CD8-positive, alpha-beta memory T cell (primary cell): ENCODE measurements at regions not wholly inside any gene's neighbourhood (a gene's known extent, or its start where the extent isn't known, plus 50 kb on each side); places are given as distances from the start of the nearest gene placed in this dataset.

ENCODE experiments used
- CTCF ChIA-PET: fragments of 350-600 bp; sonication (Branson Sonifier 250); formaldehyde crosslinking; loops from one replicate; lab custom pipeline; 2021; ENCODE audit warnings: antibody characterized with exemption; lab: Charles Lee
- POLR2A ChIA-PET: fragments of 350-600 bp; sonication (Branson Sonifier 250); formaldehyde crosslinking; loops from one replicate; lab custom pipeline; 2021; ENCODE audit warnings: antibody characterized with exemption; lab: Charles Lee
- DNase-seq, 5 donors: peaks; one replicate each; pipeline versions ENCODE4 v3.0.0 to v3.0.0-alpha.2; 2020 to 2022; ENCODE audit warnings: mixed read lengths in 1 of 5
- H3K27ac ChIP-seq: one replicate; pipeline ENCODE4 v1.7.0; 2013; ENCODE audit warnings: low read depth, mild to moderate bottlenecking, low read length, moderate library complexity
- H3K27me3 ChIP-seq: 2 replicates; pipeline ENCODE4 v1.7.0; 2013; ENCODE audit warnings: low read length, mild to moderate bottlenecking; ENCODE audit not compliant: insufficient read depth, poor library complexity, severe bottlenecking
- H3K36me3 ChIP-seq: 2 replicates; pipeline ENCODE4 v1.7.0; 2013; ENCODE audit warnings: mild to moderate bottlenecking, low read length, moderate library complexity; ENCODE audit not compliant: insufficient read depth
- H3K4me1 ChIP-seq: 2 replicates; pipeline ENCODE4 v1.7.0; 2013; ENCODE audit warnings: mild to moderate bottlenecking, low read length, moderate library complexity; ENCODE audit not compliant: insufficient read depth
- H3K4me3 ChIP-seq: 2 replicates; pipeline ENCODE4 v1.7.0; 2013; ENCODE audit warnings: mild to moderate bottlenecking, low read length
- H3K9me3 ChIP-seq: 2 replicates; pipeline ENCODE4 v1.7.0; 2013; ENCODE audit warnings: mild to moderate bottlenecking, low read length
- H3K27ac Mint-ChIP-seq, 8 donors: one replicate each; pipeline ENCODE4 v1.8.0; 2020 to 2021; ENCODE audit warnings: mixed read lengths in 8 of 8, mild to moderate bottlenecking in 6 of 8, inconsistent platforms in 3 of 8, moderate library complexity in 3 of 8
- H3K27me3 Mint-ChIP-seq, 2 donors: one replicate each; pipeline ENCODE4 v1.8.0; 2020 to 2021; ENCODE audit warnings: mixed read lengths in 2 of 2, mild to moderate bottlenecking in 1 of 2, moderate library complexity in 1 of 2
- H3K36me3 Mint-ChIP-seq, 3 donors: one replicate each; pipeline ENCODE4 v1.8.0; 2020 to 2021; ENCODE audit warnings: mixed read lengths in 3 of 3, inconsistent platforms in 1 of 3, mild to moderate bottlenecking in 1 of 3
- H3K4me1 Mint-ChIP-seq, 3 donors: one replicate each; pipeline ENCODE4 v1.8.0; 2020 to 2021; ENCODE audit warnings: mixed read lengths in 3 of 3, inconsistent platforms in 1 of 3, mild to moderate bottlenecking in 1 of 3
- H3K4me3 Mint-ChIP-seq, 7 donors: one replicate each; pipeline ENCODE4 v1.8.0; 2020 to 2021; ENCODE audit warnings: mixed read lengths in 7 of 7, mild to moderate bottlenecking in 6 of 7, moderate library complexity in 4 of 7, inconsistent platforms in 2 of 7
- H3K9me3 Mint-ChIP-seq, 5 donors: one replicate each; pipeline ENCODE4 v1.8.0; 2020 to 2022; ENCODE audit warnings: mixed read lengths in 5 of 5, mild to moderate bottlenecking in 3 of 5, moderate library complexity in 2 of 5, inconsistent platforms in 1 of 5

- no peak for DNase-seq
- no peaks in the 10 kb centered on the region for H3K36me3 ChIP-seq
- H3K4me1 ChIP-seq = no peaks in the 10 kb centered on the region
- Mint-ChIP-seq H3K9me3 (peaks cover 2 to 14% (median 7%) of the 10 kb centered on the region in 5 donors), H3K27ac (no peak overlapping the region), H3K36me3 (no peaks in the 10 kb centered on the region), H3K4me1 (no peaks in the 10 kb centered on the region), H3K27me3 (no peaks in the 10 kb centered on the region), H3K4me3 (no peak overlapping the region)
- H3K27ac ChIP-seq = no peak overlapping the region
- ChIA-PET POLR2A (no interaction called here), CTCF (no interaction called here)
- no peak overlapping the region for H3K4me3 ChIP-seq
- H3K9me3 ChIP-seq = no peaks in the 10 kb centered on the region
- H3K27me3 ChIP-seq = no peaks in the 10 kb centered on the region
Observed at GRCh38 chr6:92124200-92124651, 1295.1 kb downstream of the EPHA7 start.

GRCh38 chr6:92122746-92123145, 1296.6 kb downstream of the EPHA7 start:
- Histone ChIP-seq H3K27ac (no peak overlapping the region), H3K36me3 (no peaks in the 10 kb centered on the region), H3K4me1 (no peaks in the 10 kb centered on the region), H3K9me3 (no peaks in the 10 kb centered on the region), H3K27me3 (no peaks in the 10 kb centered on the region), H3K4me3 (no peak overlapping the region)
- Mint-ChIP-seq H3K9me3 (peaks cover 0 to 13% (median 5%) of the 10 kb centered on the region in 5 donors), H3K27me3 (no peaks in the 10 kb centered on the region), H3K36me3 (no peaks in the 10 kb centered on the region), H3K27ac (no peak overlapping the region), H3K4me3 (no peak overlapping the region), H3K4me1 (no peaks in the 10 kb centered on the region)
- ChIA-PET POLR2A (no interaction called here), CTCF (no interaction called here)
- no peak for DNase-seq

GRCh38 chr6:92121228-92121627, 1298.1 kb downstream of the EPHA7 start:
- Histone ChIP-seq H3K27me3 (no peaks in the 10 kb centered on the region), H3K4me3 (no peak overlapping the region), H3K4me1 (no peaks in the 10 kb centered on the region), H3K36me3 (no peaks in the 10 kb centered on the region), H3K9me3 (no peaks in the 10 kb centered on the region), H3K27ac (no peak overlapping the region)
- Mint-ChIP-seq H3K27me3 (no peaks in the 10 kb centered on the region), H3K36me3 (no peaks in the 10 kb centered on the region), H3K9me3 (peaks cover 0 to 11% (median 6%) of the 10 kb centered on the region in 5 donors), H3K4me1 (no peaks in the 10 kb centered on the region), H3K4me3 (no peak overlapping the region), H3K27ac (no peak overlapping the region)
- DNase-seq = no peak
- POLR2A ChIA-PET = no interaction called here
- CTCF ChIA-PET = no interaction called here

- H3K4me1 Mint-ChIP-seq = no peaks in the 10 kb centered on the region
- H3K27me3 ChIP-seq = no peaks in the 10 kb centered on the region
- DNase-seq = no peak
- no peak overlapping the region for H3K27ac Mint-ChIP-seq
- H3K4me3 ChIP-seq = no peak overlapping the region
- ChIA-PET CTCF (no interaction called here), POLR2A (no interaction called here)
- H3K36me3 Mint-ChIP-seq = no peaks in the 10 kb centered on the region
- H3K36me3 ChIP-seq = no peaks in the 10 kb centered on the region
- no peaks in the 10 kb centered on the region for H3K9me3 ChIP-seq
- no peak overlapping the region for H3K4me3 Mint-ChIP-seq
- H3K27ac ChIP-seq = no peak overlapping the region
- peaks cover 0 to 12% (median 3%) of the 10 kb centered on the region in 5 donors for H3K9me3 Mint-ChIP-seq
- H3K4me1 ChIP-seq = no peaks in the 10 kb centered on the region
- no peaks in the 10 kb centered on the region for H3K27me3 Mint-ChIP-seq
Observed at GRCh38 chr6:92117800-92118199, 1301.6 kb downstream of the EPHA7 start.

GRCh38 chr6:92114797-92115196, 1304.6 kb downstream of the EPHA7 start:
- H3K27me3 Mint-ChIP-seq = no peaks in the 10 kb centered on the region
- H3K9me3 Mint-ChIP-seq = peaks cover 3 to 17% (median 7%) of the 10 kb centered on the region in 5 donors
- CTCF ChIA-PET = no interaction called here
- no peak for DNase-seq
- Histone ChIP-seq H3K4me3 (no peak overlapping the region), H3K4me1 (no peaks in the 10 kb centered on the region), H3K36me3 (no peaks in the 10 kb centered on the region), H3K27me3 (no peaks in the 10 kb centered on the region), H3K27ac (no peak overlapping the region), H3K9me3 (no peaks in the 10 kb centered on the region)
- H3K4me3 Mint-ChIP-seq = no peak overlapping the region
- POLR2A ChIA-PET = no interaction called here
- no peak overlapping the region for H3K27ac Mint-ChIP-seq
- H3K36me3 Mint-ChIP-seq = no peaks in the 10 kb centered on the region
- H3K4me1 Mint-ChIP-seq = no peaks in the 10 kb centered on the region

GRCh38 chr6:92114091-92114675, 1305.2 kb downstream of the EPHA7 start:
- Mint-ChIP-seq H3K4me3 (no peak overlapping the region), H3K36me3 (no peaks in the 10 kb centered on the region), H3K27ac (no peak overlapping the region), H3K9me3 (peaks cover 3 to 16% (median 7%) of the 10 kb centered on the region in 5 donors), H3K27me3 (no peaks in the 10 kb centered on the region), H3K4me1 (no peaks in the 10 kb centered on the region)
- H3K9me3 ChIP-seq = no peaks in the 10 kb centered on the region
- POLR2A ChIA-PET = no interaction called here
- H3K36me3 ChIP-seq = no peaks in the 10 kb centered on the region
- no peaks in the 10 kb centered on the region for H3K27me3 ChIP-seq
- no peak overlapping the region for H3K27ac ChIP-seq
- no peaks in the 10 kb centered on the region for H3K4me1 ChIP-seq
- no peak for DNase-seq
- CTCF ChIA-PET = no interaction called here
- no peak overlapping the region for H3K4me3 ChIP-seq

GRCh38 chr6:92111386-92111785, 1308.0 kb downstream of the EPHA7 start:
- H3K27ac ChIP-seq = no peak overlapping the region
- no peak overlapping the region for H3K4me3 Mint-ChIP-seq
- no peaks in the 10 kb centered on the region for H3K36me3 Mint-ChIP-seq
- H3K27ac Mint-ChIP-seq = no peak overlapping the region
- no peaks in the 10 kb centered on the region for H3K4me1 Mint-ChIP-seq
- no peaks in the 10 kb centered on the region for H3K27me3 ChIP-seq
- no peaks in the 10 kb centered on the region for H3K9me3 ChIP-seq
- no peaks in the 10 kb centered on the region for H3K27me3 Mint-ChIP-seq
- H3K4me3 ChIP-seq = no peak overlapping the region
- no peak for DNase-seq
- CTCF ChIA-PET = no interaction called here
- no peaks in the 10 kb centered on the region for H3K36me3 ChIP-seq
- POLR2A ChIA-PET = no interaction called here
- H3K9me3 Mint-ChIP-seq = peaks cover 6 to 22% (median 10%) of the 10 kb centered on the region in 5 donors
- H3K4me1 ChIP-seq = no peaks in the 10 kb centered on the region

GRCh38 chr6:92110403-92110802, 1309.0 kb downstream of the EPHA7 start:
- H3K4me1 Mint-ChIP-seq = no peaks in the 10 kb centered on the region
- CTCF ChIA-PET = no interaction called here
- H3K9me3 Mint-ChIP-seq = peaks cover 7 to 24% (median 12%) of the 10 kb centered on the region in 5 donors
- no peaks in the 10 kb centered on the region for H3K36me3 Mint-ChIP-seq
- no peak for DNase-seq
- H3K4me3 Mint-ChIP-seq = no peak overlapping the region
- Histone ChIP-seq H3K27me3 (no peaks in the 10 kb centered on the region), H3K9me3 (no peaks in the 10 kb centered on the region), H3K4me1 (no peaks in the 10 kb centered on the region), H3K27ac (no peak overlapping the region), H3K4me3 (no peak overlapping the region), H3K36me3 (no peaks in the 10 kb centered on the region)
- no peak overlapping the region for H3K27ac Mint-ChIP-seq
- H3K27me3 Mint-ChIP-seq = no peaks in the 10 kb centered on the region
- POLR2A ChIA-PET = no interaction called here
